HCT116 (cell line): ENCODE measurements at regions not wholly inside any gene's neighbourhood (a gene's known extent, or its start where the extent isn't known, plus 50 kb on each side); places are given as distances from the start of the nearest gene placed in this dataset.

ENCODE experiments used
- ATAC-seq: fragments of 200-7000 bp; cut with Tn5 transposase; 2 replicates; pipeline ENCODE4 v1.9.1; 2020; ENCODE audit warnings: mild to moderate bottlenecking, moderate library complexity
- BruUV-seq: library from RNA; stranded (reverse); fragments of 400-500 nt; replicated peaks from 2 replicates; lab custom pipeline; 2021; lab: Mats Ljungman, UMichigan
- CTCF ChIA-PET: fragments of 300-600 bp; sonication (Branson Sonifier 250); formaldehyde crosslinking; loops from one replicate; lab custom pipeline; 2021; ENCODE audit warnings: antibody characterized with exemption; lab: Charles Lee
- POLR2A ChIA-PET: fragments of 300-600, 350-600 bp; sonication (Branson Sonifier 250); formaldehyde crosslinking; loops from one replicate; lab custom pipeline; 2021; ENCODE audit warnings: antibody characterized with exemption; lab: Charles Lee
- RAD21 ChIA-PET, 2 experiments: fragments of 300-600 bp; sonication (Branson Sonifier 250); formaldehyde crosslinking; loops; one replicate each; lab custom pipeline; 2023; ENCODE audit warnings: low total read pairs in 2 of 2; ENCODE audit not compliant: uncharacterized antibody in 2 of 2, unreplicated experiment in 2 of 2, low non-redundant PET in 1 of 2; lab: Charles Lee
- DNase-seq: peaks from one replicate; pipeline ENCODE4 v3.0.0-alpha.2; 2010; ENCODE audit warnings: low read depth, low spot score
- H2AFZ ChIP-seq: fragments of 200-600 bp; shearing (Covaris generic), sonication (generic); 2 replicates; pipeline ENCODE4 v1.6.1; 2017; ENCODE audit warnings: low read depth, mixed run types, mixed read lengths, antibody characterized with exemption, low read length; ENCODE audit not compliant: poor library complexity, severe bottlenecking
- H3K27ac ChIP-seq: 2 replicates; pipeline ENCODE4 v1.5.1; 2012; ENCODE audit warnings: low read depth, low read length
- H3K27me3 ChIP-seq: fragments of 200-600 bp; sonication (generic); 2 replicates; pipeline ENCODE4 v1.6.1; 2016; ENCODE audit warnings: mixed run types, low read length, mixed read lengths; ENCODE audit not compliant: insufficient read depth
- H3K36me3 ChIP-seq, 2 experiments: fragments of 200-500 bp in 1 of 2; fragments of 200-600 bp in 1 of 2; sonication (Bioruptor generic) in 1 of 2; sonication (generic) in 1 of 2; 2 replicates each; pipeline versions ENCODE4 v1.5.1 to v1.6.1; 2014 to 2016; ENCODE audit warnings: low read length in 2 of 2, inconsistent platforms in 1 of 2, mixed read lengths in 1 of 2, mixed run types in 1 of 2; ENCODE audit not compliant: insufficient read depth in 2 of 2, control insufficient read depth in 1 of 2
- H3K4me1 ChIP-seq, 2 experiments: fragments of 200-600 bp in 1 of 2; sonication (generic) in 1 of 2; 2 replicates each; pipeline versions ENCODE4 v1.5.1 to v1.6.1; 2012 to 2017; ENCODE audit warnings: low read length in 2 of 2, inconsistent platforms in 1 of 2, mild to moderate bottlenecking in 1 of 2, mixed read lengths in 1 of 2, mixed run types in 1 of 2, moderate library complexity in 1 of 2; ENCODE audit not compliant: insufficient read depth in 2 of 2, control insufficient read depth in 1 of 2
- H3K4me2 ChIP-seq: fragments of 200-600 bp; sonication (generic); 2 replicates; pipeline ENCODE4 v1.6.1; 2017; ENCODE audit warnings: mixed run types, low read length, mixed read lengths
- H3K4me3 ChIP-seq, 2 experiments: fragments of 200-600 bp in 1 of 2; sonication (generic) in 1 of 2; replicated peaks in 1 of 2; 2 replicates each; pipeline ENCODE4 v1.5.1; 2011 to 2016; ENCODE audit warnings: low read length in 2 of 2, control low read depth in 1 of 2, low read depth in 1 of 2, mild to moderate bottlenecking in 1 of 2, mixed read lengths in 1 of 2, mixed run types in 1 of 2
- H3K79me2 ChIP-seq: fragments of 200-600 bp; sonication (generic); 2 replicates; pipeline ENCODE4 v1.6.1; 2017; ENCODE audit warnings: mild to moderate bottlenecking, mixed run types, low read length, moderate library complexity, mixed read lengths; ENCODE audit not compliant: insufficient read depth
- H3K9ac ChIP-seq: fragments of 200-600 bp; sonication (generic); 2 replicates; pipeline ENCODE4 v1.6.1; 2016; ENCODE audit warnings: low read length, mixed read lengths
- H3K9me2 ChIP-seq: fragments of 200-600 bp; sonication (generic), shearing (Covaris generic); 2 replicates; pipeline ENCODE4 v1.6.1; 2017; ENCODE audit warnings: mixed run types, mild to moderate bottlenecking, moderate library complexity; ENCODE audit not compliant: insufficient read depth
- H3K9me3 ChIP-seq, 2 experiments: fragments of 200-500 bp in 1 of 2; fragments of 200-600 bp in 1 of 2; sonication (Bioruptor generic) in 1 of 2; sonication (generic) in 1 of 2; 2 replicates each; pipeline ENCODE4 v1.6.1; 2014 to 2017; ENCODE audit warnings: low read length in 2 of 2, mixed read lengths in 2 of 2, inconsistent platforms in 1 of 2, low read depth in 1 of 2, mild to moderate bottlenecking in 1 of 2, mixed run types in 1 of 2, moderate library complexity in 1 of 2; ENCODE audit not compliant: control insufficient read depth in 1 of 2, insufficient read depth in 1 of 2
- H4K20me1 ChIP-seq: fragments of 200-600 bp; sonication (generic), shearing (Covaris generic); 2 replicates; pipeline ENCODE4 v1.6.1; 2017; ENCODE audit warnings: mixed run types, mild to moderate bottlenecking, moderate library complexity; ENCODE audit not compliant: insufficient read depth
- CEBPB ChIP-seq: IDR thresholded peaks from 2 replicates; pipeline ENCODE4 v1.6.1; 2012; ENCODE audit warnings: low read depth
- CTCF ChIP-seq, 3 experiments: fragments of 200-600 bp in 1 of 3; sonication (generic) in 1 of 3; IDR thresholded peaks in 2 of 3; conservative IDR thresholded peaks in 1 of 3; 2 replicates each; pipeline ENCODE4 v1.5.1; 2012 to 2017; ENCODE audit warnings: low read depth in 2 of 3, low read length in 2 of 3, antibody characterized with exemption in 1 of 3, borderline replicate concordance in 1 of 3, control low read depth in 1 of 3, mild to moderate bottlenecking in 1 of 3, mixed read lengths in 1 of 3, mixed run types in 1 of 3, moderate library complexity in 1 of 3; ENCODE audit not compliant: insufficient read depth in 1 of 3
- ELF1 ChIP-seq: IDR thresholded peaks from 2 replicates; pipeline ENCODE4 v1.6.1; 2012; ENCODE audit warnings: low read depth, borderline replicate concordance
- EZH2 ChIP-seq: fragments of 200-600 bp; sonication (generic); IDR thresholded peaks from 2 replicates; pipeline ENCODE4 v1.6.1; 2017; ENCODE audit warnings: antibody characterized with exemption, mixed run types
- EZH2phosphoT487 ChIP-seq: fragments of 200-600 bp; IDR thresholded peaks from 2 replicates; pipeline ENCODE4 v1.6.1; 2018; ENCODE audit warnings: antibody characterized with exemption, borderline replicate concordance
- MAX ChIP-seq: IDR thresholded peaks from 2 replicates; pipeline ENCODE4 v1.6.1; 2012
- RAD21 ChIP-seq: IDR thresholded peaks from 2 replicates; pipeline ENCODE4 v1.6.1; 2012; ENCODE audit warnings: low read depth, mild to moderate bottlenecking
- REST ChIP-seq: IDR thresholded peaks from 2 replicates; pipeline ENCODE4 v1.6.1; 2012; ENCODE audit warnings: low read depth
- SRF ChIP-seq: IDR thresholded peaks from 2 replicates; pipeline ENCODE4 v1.6.1; 2012; ENCODE audit warnings: low read depth
- YY1 ChIP-seq: IDR thresholded peaks from 2 replicates; pipeline ENCODE4 v1.6.1; 2011; ENCODE audit warnings: low read length, low read depth, moderate library complexity, mild to moderate bottlenecking; ENCODE audit not compliant: insufficient replicate concordance; ENCODE audit errors: extremely low read depth
- ZBTB33 ChIP-seq: IDR thresholded peaks from 2 replicates; pipeline ENCODE4 v1.6.1; 2011; ENCODE audit warnings: mild to moderate bottlenecking, low read length, moderate library complexity; ENCODE audit not compliant: insufficient replicate concordance; ENCODE audit errors: extremely low read depth
- ZNF274 ChIP-seq: fragments of 200-500 bp; sonication (Bioruptor generic); IDR thresholded peaks from 2 replicates; pipeline ENCODE4 v1.6.1; 2014; ENCODE audit warnings: mild to moderate bottlenecking, low read depth, low read length, inconsistent platforms
- intact Hi-C: fragments of 100-400 bp; cut with micrococcal nuclease; formaldehyde crosslinking; loops from 2 replicates; pipeline ENCODE4 v1.10.0; 2022

GRCh38 chr6:150713487-150713886, 113.8 kb downstream of the PLEKHG1 start:
- Histone ChIP-seq H3K9me3 (no peaks in the 10 kb centered on the region), H3K27ac (no peak overlapping the region), H3K79me2 (no peaks in the 10 kb centered on the region), H3K4me2 (no peak overlapping the region), H4K20me1 (no peaks in the 10 kb centered on the region), H3K27me3 (no peaks in the 10 kb centered on the region), H2AFZ (no peak overlapping the region), H3K4me3 (no peak overlapping the region), H3K9me2 (no peaks in the 10 kb centered on the region), H3K4me1 (peaks cover 6 to 8% of the 10 kb centered on the region in 2 experiments; a peak in 2 of 4 replicates), H3K36me3 (no peaks in the 10 kb centered on the region), H3K9ac (no peak overlapping the region)
- ChIA-PET RAD21 (no interaction called here), CTCF (no interaction called here), POLR2A (no interaction called here)
- TF ChIP-seq YY1 (no peak), EZH2 (no peak), ZBTB33 (no peak), ZNF274 (no peak), EZH2phosphoT487 (no peak), RAD21 (no peak), ELF1 (no peak), SRF (no peak), MAX (no peak), REST (no peak), CTCF (IDR thresholded peaks at IDR 0.05 in 2 of 3, conservative IDR thresholded peaks at IDR 0.05 in 1 of 3; ENCODE audit: borderline replicate concordance in 1 of 3, insufficient read depth in 1 of 3, low read depth in 2 of 3, low read length in 2 of 3) (no peak), CEBPB (no peak)
- DNase-seq = no peak
- intact Hi-C loops = no loop called here
- no peak for ATAC-seq
- no TSS peak for BruUV-seq
